Neural cell (in vitro differentiated cells): ENCODE measurements at regions not wholly inside any gene's neighbourhood (a gene's known extent, or its start where the extent isn't known, plus 50 kb on each side); places are given as distances from the start of the nearest gene placed in this dataset.

Source experiments
- CTCF ChIP-seq: fragments of 450-650 bp; IDR thresholded peaks from 2 replicates; pipeline ENCODE4 v1.5.1; 2014; ENCODE audit warnings: antibody characterized with exemption, mild to moderate bottlenecking, moderate library complexity; ENCODE audit not compliant: poor library complexity, severe bottlenecking
- EP300 ChIP-seq: fragments of 450-650 bp; conservative IDR thresholded peaks from 2 replicates; pipeline ENCODE4 v1.6.1; 2014; ENCODE audit warnings: antibody characterized with exemption, mild to moderate bottlenecking, moderate library complexity; ENCODE audit not compliant: poor library complexity, severe bottlenecking
- EZH2 ChIP-seq: fragments of 200-600, 300-800 bp; shearing (Covaris generic), sonication (generic); IDR thresholded peaks from 2 replicates; pipeline ENCODE4 v1.6.1; 2014; ENCODE audit warnings: antibody characterized with exemption, low read length, borderline replicate concordance, mild to moderate bottlenecking; ENCODE audit not compliant: insufficient read depth, poor library complexity, severe bottlenecking
- POLR2AphosphoS5 ChIP-seq: IDR thresholded peaks from 2 replicates; pipeline ENCODE4 v1.6.1; 2012
- TF ChIP-seq, protein P1 (sequence below): IDR thresholded peaks from 2 replicates; pipeline ENCODE4 v1.6.1; 2012; ENCODE audit warnings: borderline replicate concordance

DNA sequence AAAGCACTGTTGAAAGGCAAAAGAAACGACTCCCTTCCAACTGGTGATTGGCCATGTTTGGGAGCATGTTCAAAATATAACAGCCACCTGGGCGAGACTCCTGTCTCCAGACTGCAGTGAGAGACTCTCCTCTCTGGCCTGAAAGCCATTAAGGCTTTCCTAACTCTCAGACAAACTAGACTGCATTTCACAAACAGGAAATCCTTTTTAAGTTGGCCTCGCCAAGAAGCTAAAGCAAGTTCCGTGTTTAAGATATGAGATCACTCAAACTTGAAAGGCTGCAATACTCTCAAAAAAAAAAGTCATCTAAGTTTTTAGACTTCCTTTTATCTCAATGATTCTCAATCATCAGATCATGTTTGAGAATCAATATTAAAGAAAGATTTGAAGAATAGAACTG lies 117.0 kb downstream of the TFAP2A start:
- no peak for TF ChIP-seq CTCF
- TF ChIP-seq EP300, result no peak
- TF ChIP-seq POLR2AphosphoS5, result no peak
- TF ChIP-seq, protein P1, sequence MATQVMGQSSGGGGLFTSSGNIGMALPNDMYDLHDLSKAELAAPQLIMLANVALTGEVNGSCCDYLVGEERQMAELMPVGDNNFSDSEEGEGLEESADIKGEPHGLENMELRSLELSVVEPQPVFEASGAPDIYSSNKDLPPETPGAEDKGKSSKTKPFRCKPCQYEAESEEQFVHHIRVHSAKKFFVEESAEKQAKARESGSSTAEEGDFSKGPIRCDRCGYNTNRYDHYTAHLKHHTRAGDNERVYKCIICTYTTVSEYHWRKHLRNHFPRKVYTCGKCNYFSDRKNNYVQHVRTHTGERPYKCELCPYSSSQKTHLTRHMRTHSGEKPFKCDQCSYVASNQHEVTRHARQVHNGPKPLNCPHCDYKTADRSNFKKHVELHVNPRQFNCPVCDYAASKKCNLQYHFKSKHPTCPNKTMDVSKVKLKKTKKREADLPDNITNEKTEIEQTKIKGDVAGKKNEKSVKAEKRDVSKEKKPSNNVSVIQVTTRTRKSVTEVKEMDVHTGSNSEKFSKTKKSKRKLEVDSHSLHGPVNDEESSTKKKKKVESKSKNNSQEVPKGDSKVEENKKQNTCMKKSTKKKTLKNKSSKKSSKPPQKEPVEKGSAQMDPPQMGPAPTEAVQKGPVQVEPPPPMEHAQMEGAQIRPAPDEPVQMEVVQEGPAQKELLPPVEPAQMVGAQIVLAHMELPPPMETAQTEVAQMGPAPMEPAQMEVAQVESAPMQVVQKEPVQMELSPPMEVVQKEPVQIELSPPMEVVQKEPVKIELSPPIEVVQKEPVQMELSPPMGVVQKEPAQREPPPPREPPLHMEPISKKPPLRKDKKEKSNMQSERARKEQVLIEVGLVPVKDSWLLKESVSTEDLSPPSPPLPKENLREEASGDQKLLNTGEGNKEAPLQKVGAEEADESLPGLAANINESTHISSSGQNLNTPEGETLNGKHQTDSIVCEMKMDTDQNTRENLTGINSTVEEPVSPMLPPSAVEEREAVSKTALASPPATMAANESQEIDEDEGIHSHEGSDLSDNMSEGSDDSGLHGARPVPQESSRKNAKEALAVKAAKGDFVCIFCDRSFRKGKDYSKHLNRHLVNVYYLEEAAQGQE, result no peak
- TF ChIP-seq EZH2, result no peak
